A673 (cell line): ENCODE measurements at regions not wholly inside any gene's neighbourhood (a gene's known extent, or its start where the extent isn't known, plus 50 kb on each side); places are given as distances from the start of the nearest gene placed in this dataset.
A peak's percentile ranks its signal among the peaks of the same experiment; 100 is the strongest.

Experiments used
- BruUV-seq: library from RNA; stranded (reverse); fragments of 400-500 nt; replicated peaks from 2 replicates; lab custom pipeline; 2021; lab: Mats Ljungman, UMichigan
- CTCF ChIA-PET: fragments of 300-600 bp; sonication (Branson Sonifier 250); formaldehyde crosslinking; loops from one replicate; lab custom pipeline; 2022; ENCODE audit warnings: antibody characterized with exemption; lab: Charles Lee
- POLR2A ChIA-PET: fragments of 300-600 bp; sonication (Branson Sonifier 250); formaldehyde crosslinking; loops from one replicate; lab custom pipeline; 2022; ENCODE audit warnings: antibody characterized with exemption; ENCODE audit not compliant: low non-redundant PET; lab: Charles Lee
- DNase-seq: peaks from one replicate; pipeline ENCODE4 v3.0.0-alpha.2; 2015; ENCODE audit warnings: low spot score
- H3K27ac ChIP-seq: fragments of 200-600 bp; sonication (generic); 2 replicates; pipeline ENCODE4 v1.5.1; 2016; ENCODE audit warnings: mixed run types, low read depth, mild to moderate bottlenecking, mixed read lengths, antibody characterized with exemption, low read length; ENCODE audit not compliant: poor library complexity, severe bottlenecking
- H3K27me3 ChIP-seq: fragments of 200-600 bp; sonication (generic); replicated peaks from 2 replicates; pipeline ENCODE4 v1.6.1; 2017; ENCODE audit warnings: mixed run types, low read depth, mild to moderate bottlenecking, mixed read lengths, antibody characterized with exemption, low read length; ENCODE audit not compliant: insufficient read depth, poor library complexity
- H3K36me3 ChIP-seq: fragments of 200-600 bp; sonication (generic); 2 replicates; pipeline ENCODE4 v1.6.1; 2016; ENCODE audit warnings: mixed run types, mild to moderate bottlenecking, mixed read lengths, antibody characterized with exemption, low read length; ENCODE audit not compliant: insufficient read depth, poor library complexity, severe bottlenecking
- H3K4me1 ChIP-seq: fragments of 200-600 bp; sonication (generic); 2 replicates; pipeline ENCODE4 v1.6.1; 2017; ENCODE audit warnings: mixed run types, mild to moderate bottlenecking, mixed read lengths, antibody characterized with exemption, low read length; ENCODE audit not compliant: insufficient read depth, poor library complexity, severe bottlenecking
- H3K4me3 ChIP-seq: fragments of 200-600 bp; sonication (generic); 2 replicates; pipeline ENCODE4 v1.5.1; 2016; ENCODE audit warnings: low read depth, mixed run types, mild to moderate bottlenecking, mixed read lengths, low read length; ENCODE audit not compliant: poor library complexity, severe bottlenecking
- H3K9me3 ChIP-seq: fragments of 200-600 bp; sonication (generic); 2 replicates; pipeline ENCODE4 v1.6.1; 2016; ENCODE audit warnings: mixed run types, low read depth, mild to moderate bottlenecking, mixed read lengths, antibody characterized with exemption, low read length; ENCODE audit not compliant: poor library complexity, severe bottlenecking
- CTCF ChIP-seq: fragments of 300-800, 200-600 bp; sonication (generic); conservative IDR thresholded peaks from 2 replicates; pipeline ENCODE4 v1.5.1; 2017; ENCODE audit warnings: low read depth, mild to moderate bottlenecking, antibody characterized with exemption, low read length, moderate library complexity, mixed read lengths
- EZH2 ChIP-seq: fragments of 200-600 bp; sonication (generic); IDR thresholded peaks from 2 replicates; pipeline ENCODE4 v1.6.1; 2017; ENCODE audit warnings: borderline replicate concordance, low read depth, mild to moderate bottlenecking, mixed read lengths, antibody characterized with exemption, low read length; ENCODE audit not compliant: poor library complexity, severe bottlenecking
- intact Hi-C: fragments of 100-400 bp; cut with micrococcal nuclease; formaldehyde crosslinking; loops from one replicate; pipeline ENCODE4 v1.10.0; 2022; ENCODE audit not compliant: unreplicated experiment

GRCh38 chr5:160507221-160507721 is 85.6 kb downstream of the PTTG1 start:
- Histone ChIP-seq H3K36me3 (no peaks in the 10 kb centered on the region), H3K27ac (no peak overlapping the region), H3K4me1 (no peaks in the 10 kb centered on the region), H3K4me3 (no peak overlapping the region), H3K9me3 (no peaks in the 10 kb centered on the region), H3K27me3 (peaks cover 35% of the 10 kb centered on the region)
- ChIA-PET CTCF (interaction anchor here (1.7 kb wide), 1 partner anchor 69 kb away, joined by 4 read pairs; no protein-coding TSS in a partner anchor), POLR2A (no interaction called here)
- BruUV-seq, result no TSS peak
- intact Hi-C loops, result loop anchor here (5.0 kb wide), 1 partner anchor 70 kb away; no protein-coding TSS in a partner anchor
- DNase-seq, result no peak
- TF ChIP-seq EZH2 (no peak), CTCF (no peak)

GRCh38 chr5:160508780-160509361 is 87.2 kb downstream of the PTTG1 start:
- peak; percentile 76 for DNase-seq

GRCh38 chr5:160511280-160511929 is 89.8 kb downstream of the PTTG1 start:
- ChIA-PET CTCF (no interaction called here), POLR2A (no interaction called here)
- no peak for DNase-seq
- no TSS peak for BruUV-seq
- H3K36me3 ChIP-seq, result no peaks in the 10 kb centered on the region
- peaks cover 54% of the 10 kb centered on the region for H3K27me3 ChIP-seq
- no peaks in the 10 kb centered on the region for H3K4me1 ChIP-seq
- no peaks in the 10 kb centered on the region for H3K9me3 ChIP-seq
- H3K4me3 ChIP-seq, result no peak overlapping the region
- H3K27ac ChIP-seq, result no peak overlapping the region
- intact Hi-C loops, result no loop called here
- TF ChIP-seq EZH2 (no peak), CTCF (no peak)

More at GRCh38 chr5:160508780-160509361, 87.2 kb downstream of the PTTG1 start:
- no peaks in the 10 kb centered on the region for H3K4me1 ChIP-seq
- intact Hi-C loops, result loop anchor here (5.0 kb wide), 1 partner anchor 72 kb away; no protein-coding TSS in a partner anchor
- POLR2A ChIA-PET, result no interaction called here
- no TSS peak for BruUV-seq
- peaks cover 51% of the 10 kb centered on the region for H3K27me3 ChIP-seq
- no peak overlapping the region for H3K27ac ChIP-seq
- no peaks in the 10 kb centered on the region for H3K9me3 ChIP-seq
- CTCF ChIA-PET, result no interaction called here
- H3K4me3 ChIP-seq, result no peak overlapping the region
- H3K36me3 ChIP-seq, result no peaks in the 10 kb centered on the region
- no peak for TF ChIP-seq EZH2
- peak; percentile 78 for TF ChIP-seq CTCF
